ENCODE measurements at regions not wholly inside any gene's neighbourhood (a gene's known extent, or its start where the extent isn't known, plus 50 kb on each side); places are given as distances from the start of the nearest gene placed in this dataset.

GRCh38 chr6:19759117-19759880 is 77.9 kb upstream of the ID4 start (continued):
- TF ChIP-seq SKIL (IDR thresholded peaks at IDR 0.05; ENCODE audit: low read depth, poor library complexity, severe bottlenecking), result no peak
- no peak for TF ChIP-seq PAX8 (IDR thresholded peaks at IDR 0.05)
- no peak for TF ChIP-seq REST (IDR thresholded peaks at IDR 0.05; ENCODE audit: low read depth, low read length)
- TF ChIP-seq FOXM1 (IDR thresholded peaks at IDR 0.05; ENCODE audit: low read depth, low read length), result no peak
- TF ChIP-seq STAT3 (IDR thresholded peaks at IDR 0.05; ENCODE audit: low read depth, low read length), result no peak
- TF ChIP-seq MAX (IDR thresholded peaks at IDR 0.05; ENCODE audit: low read depth, low read length), result no peak
- no peak for TF ChIP-seq GABPA (IDR thresholded peaks at IDR 0.05; ENCODE audit: low read depth)
- TF ChIP-seq NRF1 (conservative IDR thresholded peaks at IDR 0.05; ENCODE audit: low read depth, low read length), result no peak
- TF ChIP-seq HSF1 (IDR thresholded peaks at IDR 0.05; ENCODE audit: low read depth, low read length), result no peak

All from GM12878 (cell line).